IPS DF 4.7 (cell line): ENCODE measurements at regions not wholly inside any gene's neighbourhood (a gene's known extent, or its start where the extent isn't known, plus 50 kb on each side); places are given as distances from the start of the nearest gene placed in this dataset.

Source experiments
- DNase-seq: peaks from one replicate; pipeline ENCODE4 v3.0.0-alpha.2; 2013; ENCODE audit warnings: low spot score; ENCODE audit errors: extremely low read depth

GRCh38 chr12:107622001-107622400 lies 63.6 kb upstream of the PWP1 start:
- no peak for DNase-seq

DNA sequence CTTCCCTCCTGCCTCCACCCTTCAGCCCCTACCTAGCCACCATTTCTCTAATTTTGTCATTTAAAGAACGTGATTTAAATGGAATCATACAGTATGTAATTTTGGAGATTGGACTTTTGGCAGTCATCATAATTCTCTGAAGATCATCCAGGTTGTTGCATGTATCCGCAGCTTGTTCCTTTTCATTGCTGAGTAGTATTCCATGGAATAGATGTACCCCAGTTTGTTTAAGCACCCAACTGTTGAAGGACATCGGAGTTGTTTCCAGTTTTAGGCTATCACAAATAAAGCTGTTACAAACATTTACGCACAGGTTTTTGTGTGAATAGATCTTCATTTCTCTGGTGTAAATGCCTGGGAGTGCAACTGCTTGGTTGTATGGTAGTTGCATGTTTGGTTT lies 61.1 kb upstream of the PWP1 start:
- DNase-seq: no peak

DNA sequence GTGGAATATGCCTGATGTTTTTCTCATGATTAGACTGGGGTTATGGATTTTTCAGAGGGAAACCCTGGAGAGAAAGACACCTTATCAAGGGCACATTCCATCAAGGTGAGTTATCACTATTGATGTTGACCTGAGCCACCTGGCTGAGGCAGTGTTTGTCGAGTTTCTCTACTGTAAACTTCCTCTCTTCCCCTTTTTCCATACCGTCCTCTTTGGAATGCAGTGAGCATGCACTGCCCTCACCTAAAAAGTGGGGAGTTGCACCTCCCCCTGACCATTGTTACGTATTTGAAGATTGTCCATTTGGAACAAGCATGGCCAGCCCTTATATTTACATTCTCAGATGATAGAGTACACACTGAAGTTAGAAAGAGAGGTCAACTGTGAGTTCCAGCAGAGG lies 53.9 kb upstream of the PWP1 start:
- DNase-seq: no peak

DNA sequence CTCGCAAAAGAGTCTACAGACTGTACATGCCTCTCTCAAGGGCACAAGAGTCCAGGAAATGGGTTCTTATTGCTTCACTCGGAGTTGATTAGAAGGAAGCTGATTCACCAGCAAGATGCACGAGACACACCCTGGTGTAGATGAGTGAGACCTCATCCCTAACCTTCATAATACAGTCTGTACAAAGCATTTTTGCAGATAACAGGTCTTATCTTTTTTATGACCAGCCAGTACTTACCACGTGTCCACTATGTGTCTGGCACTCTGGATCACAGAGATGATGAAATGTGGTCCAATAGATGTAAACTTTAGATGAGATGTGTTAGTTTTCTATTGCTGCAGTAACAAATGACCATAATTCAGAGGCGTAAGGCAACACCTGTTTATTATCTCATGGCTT lies 53.4 kb upstream of the PWP1 start:
- DNase-seq: no peak

- peak; percentile 75 for DNase-seq
Observed at GRCh38 chr12:107634530-107634929, 51.1 kb upstream of the PWP1 start.

DNA sequence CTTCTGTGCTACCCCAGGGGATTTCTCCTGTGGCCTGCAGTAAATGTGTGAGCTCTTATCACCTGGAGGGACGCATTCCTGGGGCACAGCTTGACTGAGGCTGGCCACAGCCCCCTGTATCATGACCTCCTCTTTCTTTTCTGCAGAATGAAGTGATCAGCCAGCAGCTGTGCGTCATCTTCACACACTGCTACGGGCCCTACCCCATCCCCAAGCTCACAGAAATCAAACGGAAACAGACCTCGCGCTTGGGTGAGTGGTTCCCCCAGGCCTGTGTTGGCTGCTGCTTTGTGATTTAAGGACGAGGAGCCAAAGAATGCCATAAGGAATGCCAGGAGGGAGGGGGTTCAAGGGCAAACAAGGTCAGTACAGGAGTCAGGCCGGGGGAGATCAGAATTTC lies 50.5 kb upstream of the PWP1 start:
- no peak for DNase-seq
